ENCODE measurements at regions not wholly inside any gene's neighbourhood (a gene's known extent, or its start where the extent isn't known, plus 50 kb on each side); places are given as distances from the start of the nearest gene placed in this dataset.

- TF ChIP-seq POLR2A (IDR thresholded peaks at IDR 0.05) (no peak), CTCF (IDR thresholded peaks at IDR 0.05) (no peak)
Measured at GRCh38 chr11:100594320-100594719, 92.8 kb upstream of the ARHGAP42 start.

Data from heart left ventricle (tissue), 13 donors.